Chondrocyte (in vitro differentiated cells): ENCODE measurements at regions not wholly inside any gene's neighbourhood (a gene's known extent, or its start where the extent isn't known, plus 50 kb on each side); places are given as distances from the start of the nearest gene placed in this dataset.

ENCODE experiments used
- DNase-seq: peaks from one replicate; pipeline ENCODE4 v3.0.0; 2021; ENCODE audit warnings: mixed read lengths, low spot score
- H3K27ac Mint-ChIP-seq: one replicate; pipeline ENCODE4 v1.8.0; 2021; ENCODE audit warnings: mild to moderate bottlenecking, moderate library complexity, mixed read lengths; ENCODE audit not compliant: unreplicated experiment
- H3K27me3 Mint-ChIP-seq: 2 replicates; pipeline ENCODE4 v1.8.0; 2021; ENCODE audit warnings: low read depth, mixed read lengths
- H3K36me3 Mint-ChIP-seq: 2 replicates; pipeline ENCODE4 v1.8.0; 2021; ENCODE audit warnings: low read depth, mixed read lengths
- H3K4me1 Mint-ChIP-seq: 2 replicates; pipeline ENCODE4 v1.8.0; 2021; ENCODE audit warnings: low read depth, mild to moderate bottlenecking, mixed read lengths
- H3K4me3 Mint-ChIP-seq: one replicate; pipeline ENCODE4 v1.8.0; 2021; ENCODE audit warnings: mild to moderate bottlenecking, moderate library complexity, mixed read lengths; ENCODE audit not compliant: unreplicated experiment
- H3K9me3 Mint-ChIP-seq: 2 replicates; pipeline ENCODE4 v1.8.0; 2021; ENCODE audit warnings: low read depth, mixed read lengths
- TF ChIP-seq, protein P1 (sequence below): fragments of 200-600 bp; sonication (generic); IDR thresholded peaks from 2 replicates; pipeline ENCODE4 v1.5.0; 2021; ENCODE audit warnings: antibody characterized with exemption, mild to moderate bottlenecking, moderate library complexity

- Mint-ChIP-seq H3K27ac (no peak overlapping the region), H3K9me3 (no peaks in the 10 kb centered on the region), H3K27me3 (peaks cover 6% of the 10 kb centered on the region), H3K4me1 (no peaks in the 10 kb centered on the region), H3K4me3 (no peak overlapping the region), H3K36me3 (no peaks in the 10 kb centered on the region)
- no peak for DNase-seq
- TF ChIP-seq, protein P1, sequence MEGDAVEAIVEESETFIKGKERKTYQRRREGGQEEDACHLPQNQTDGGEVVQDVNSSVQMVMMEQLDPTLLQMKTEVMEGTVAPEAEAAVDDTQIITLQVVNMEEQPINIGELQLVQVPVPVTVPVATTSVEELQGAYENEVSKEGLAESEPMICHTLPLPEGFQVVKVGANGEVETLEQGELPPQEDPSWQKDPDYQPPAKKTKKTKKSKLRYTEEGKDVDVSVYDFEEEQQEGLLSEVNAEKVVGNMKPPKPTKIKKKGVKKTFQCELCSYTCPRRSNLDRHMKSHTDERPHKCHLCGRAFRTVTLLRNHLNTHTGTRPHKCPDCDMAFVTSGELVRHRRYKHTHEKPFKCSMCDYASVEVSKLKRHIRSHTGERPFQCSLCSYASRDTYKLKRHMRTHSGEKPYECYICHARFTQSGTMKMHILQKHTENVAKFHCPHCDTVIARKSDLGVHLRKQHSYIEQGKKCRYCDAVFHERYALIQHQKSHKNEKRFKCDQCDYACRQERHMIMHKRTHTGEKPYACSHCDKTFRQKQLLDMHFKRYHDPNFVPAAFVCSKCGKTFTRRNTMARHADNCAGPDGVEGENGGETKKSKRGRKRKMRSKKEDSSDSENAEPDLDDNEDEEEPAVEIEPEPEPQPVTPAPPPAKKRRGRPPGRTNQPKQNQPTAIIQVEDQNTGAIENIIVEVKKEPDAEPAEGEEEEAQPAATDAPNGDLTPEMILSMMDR = peak; percentile 73
Observed at GRCh38 chrX:95071052-95071451, 1397.0 kb downstream of the FAM133A start.

- Mint-ChIP-seq H3K27me3 (peaks cover 6% of the 10 kb centered on the region), H3K4me1 (no peaks in the 10 kb centered on the region), H3K9me3 (no peaks in the 10 kb centered on the region), H3K27ac (no peak overlapping the region), H3K36me3 (no peaks in the 10 kb centered on the region), H3K4me3 (no peak overlapping the region)
- DNase-seq = peak; percentile 39
- TF ChIP-seq, protein P1 = no peak
Observed at GRCh38 chrX:95071621-95072020, 1397.6 kb downstream of the FAM133A start.

GRCh38 chrX:95076449-95076848, 1402.4 kb downstream of the FAM133A start:
- peaks cover 5% of the 10 kb centered on the region for H3K9me3 Mint-ChIP-seq
- no peak for DNase-seq
- no peak overlapping the region for H3K4me3 Mint-ChIP-seq
- TF ChIP-seq, protein P1 = peak; percentile 78
- H3K36me3 Mint-ChIP-seq = no peaks in the 10 kb centered on the region
- H3K27me3 Mint-ChIP-seq = peaks cover 10% of the 10 kb centered on the region
- no peak overlapping the region for H3K27ac Mint-ChIP-seq
- H3K4me1 Mint-ChIP-seq = no peaks in the 10 kb centered on the region

GRCh38 chrX:95101851-95102390, 1427.9 kb downstream of the FAM133A start:
- DNase-seq = no peak
- Mint-ChIP-seq H3K27me3 (peaks cover 5% of the 10 kb centered on the region), H3K36me3 (no peaks in the 10 kb centered on the region), H3K4me1 (no peaks in the 10 kb centered on the region), H3K4me3 (no peak overlapping the region), H3K27ac (no peak overlapping the region), H3K9me3 (no peaks in the 10 kb centered on the region)
- TF ChIP-seq, protein P1 = no peak

DNA sequence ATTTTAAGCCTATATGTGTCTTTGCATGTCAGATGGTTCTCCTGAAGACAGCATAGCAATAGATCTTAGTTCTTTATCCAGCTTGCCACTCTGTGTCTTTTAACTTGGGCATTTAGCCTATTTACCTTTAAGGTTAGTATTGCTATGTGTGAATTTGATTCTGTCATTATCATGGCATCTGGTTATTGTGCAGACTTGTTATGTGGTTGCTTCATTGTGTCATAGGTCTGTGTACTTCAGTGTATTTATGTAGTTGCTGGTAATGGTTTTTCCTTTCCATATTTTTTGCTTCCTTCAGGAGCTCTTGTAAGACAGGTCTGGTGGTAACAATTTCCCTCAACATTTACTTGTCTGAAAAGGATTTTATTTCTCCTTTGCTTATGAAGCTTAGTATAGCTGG, 1443.5 kb downstream of the FAM133A start:
- no peak for DNase-seq
- TF ChIP-seq, protein P1 = no peak
- H3K9me3 Mint-ChIP-seq = peaks cover 31% of the 10 kb centered on the region
- H3K27me3 Mint-ChIP-seq = no peaks in the 10 kb centered on the region
- no peaks in the 10 kb centered on the region for H3K36me3 Mint-ChIP-seq
- H3K4me3 Mint-ChIP-seq = no peak overlapping the region
- H3K27ac Mint-ChIP-seq = no peak overlapping the region
- H3K4me1 Mint-ChIP-seq = no peaks in the 10 kb centered on the region
